GM21367 (cell line): ENCODE measurements at regions not wholly inside any gene's neighbourhood (a gene's known extent, or its start where the extent isn't known, plus 50 kb on each side); places are given as distances from the start of the nearest gene placed in this dataset.

Experiments
- ATAC-seq: cut with Tn5 transposase; IDR thresholded peaks from one replicate; pipeline ENCODE4 v1.9.1; 2021; ENCODE audit not compliant: unreplicated experiment

- no peak for ATAC-seq
Observed at GRCh38 chr15:81492969-81493645, 119.1 kb upstream of the TMC3 start.

- ATAC-seq = no peak
Observed at GRCh38 chr15:81492331-81492968, 118.4 kb upstream of the TMC3 start.

- ATAC-seq = no peak
Observed at GRCh38 chr15:81491414-81492096, 117.5 kb upstream of the TMC3 start.

- ATAC-seq = no peak
Observed at GRCh38 chr15:81485806-81486205, 111.8 kb upstream of the TMC3 start.

- no peak for ATAC-seq
Observed at GRCh38 chr15:81484086-81484955, 110.3 kb upstream of the TMC3 start.

- ATAC-seq = no peak
Observed at GRCh38 chr15:81483496-81483895, 109.5 kb upstream of the TMC3 start.

GRCh38 chr15:81481346-81481745 lies 107.3 kb upstream of the TMC3 start:
- no peak for ATAC-seq

GRCh38 chr15:81480645-81481053 lies 106.6 kb upstream of the TMC3 start:
- ATAC-seq = no peak

- ATAC-seq = no peak
Observed at GRCh38 chr15:81478354-81478753, 104.3 kb upstream of the TMC3 start.

- ATAC-seq = no peak
Observed at GRCh38 chr15:81475926-81476325, 101.9 kb upstream of the TMC3 start.

- no peak for ATAC-seq
Observed at GRCh38 chr15:81475471-81475870, 101.5 kb upstream of the TMC3 start.

GRCh38 chr15:81473946-81474345 lies 99.9 kb upstream of the TMC3 start:
- ATAC-seq = no peak

- no peak for ATAC-seq
Observed at GRCh38 chr15:81473177-81473576, 99.2 kb upstream of the TMC3 start.

GRCh38 chr15:81471151-81471550 lies 97.1 kb upstream of the TMC3 start:
- ATAC-seq = no peak

GRCh38 chr15:81469154-81469553 lies 95.1 kb upstream of the TMC3 start:
- no peak for ATAC-seq

GRCh38 chr15:81466741-81467140 lies 92.7 kb upstream of the TMC3 start:
- no peak for ATAC-seq

GRCh38 chr15:81454024-81454423 lies 80.0 kb upstream of the TMC3 start:
- ATAC-seq = no peak

GRCh38 chr15:81450721-81451120 lies 76.7 kb upstream of the TMC3 start:
- ATAC-seq = no peak

- ATAC-seq = no peak
Observed at GRCh38 chr15:81449836-81450474, 75.9 kb upstream of the TMC3 start.

GRCh38 chr15:81443040-81443820 lies 69.2 kb upstream of the TMC3 start:
- no peak for ATAC-seq
